A549 (cell line): ENCODE measurements at regions not wholly inside any gene's neighbourhood (a gene's known extent, or its start where the extent isn't known, plus 50 kb on each side); places are given as distances from the start of the nearest gene placed in this dataset.
"Not testable (repeated sequence)": the region's sequence is repeated elsewhere in the genome, so short reads cannot be mapped to it uniquely, and the experiment has no call there.

Experiments used
- ATAC-seq, 2 experiments: fragments of 200-7000 bp in 1 of 2; fragments of >200 bp in 1 of 2; cut with Nextera tagmentation in 1 of 2; cut with Tn5 transposase in 1 of 2; 3 replicates each; pipeline versions ENCODE4 v1.8.0 to v1.9.1; 2018 to 2020; ENCODE audit warnings: mild to moderate bottlenecking in 1 of 2, moderate library complexity in 1 of 2
- CTCF ChIA-PET: fragments of 300-600 bp; sonication (Branson Sonifier 250); formaldehyde crosslinking; extraction: SDS; loops from one replicate; lab custom pipeline; 2021; ENCODE audit warnings: antibody characterized with exemption, inconsistent platforms; lab: Yijun Ruan, JAX
- POLR2A ChIA-PET: fragments of 350-600 bp; formaldehyde crosslinking; extraction: SDS; loops from one replicate; lab custom pipeline; 2021; ENCODE audit warnings: antibody characterized with exemption, inconsistent platforms; lab: Yijun Ruan, JAX
- DNase-seq, 2 experiments: peaks; one replicate each; pipeline versions ENCODE4 v3.0.0 to v3.0.0-alpha.2; 2011 to 2016; ENCODE audit warnings: low read depth in 1 of 2, low spot score in 1 of 2
- FAIRE-seq: peaks from 2 replicates; lab custom pipeline; 2011; peaks lifted over from hg19 to GRCh38; lab: Jason Lieb, UNC
- H3K27ac ChIP-seq, 2 experiments: fragments of >200 bp; sonication (Bioruptor Twin); formaldehyde crosslinking; 3 replicates each; pipeline ENCODE4 v1.5.1; 2016 to 2017
- H3K4me1 ChIP-seq: fragments of >200 bp; sonication (Bioruptor Twin); formaldehyde crosslinking; 3 replicates; pipeline ENCODE4 v1.6.1; 2016
- H3K4me2 ChIP-seq: fragments of >200 bp; sonication (Bioruptor Twin); formaldehyde crosslinking; 3 replicates; pipeline ENCODE4 v1.6.1; 2016
- H3K4me3 ChIP-seq: fragments of >200 bp; sonication (Bioruptor Twin); formaldehyde crosslinking; 3 replicates; pipeline ENCODE4 v1.5.1; 2016
- H3K9me3 ChIP-seq: fragments of >200 bp; sonication (Bioruptor Twin); formaldehyde crosslinking; 3 replicates; pipeline ENCODE4 v1.6.1; 2016
- BHLHE40 ChIP-seq: IDR thresholded peaks from 2 replicates; pipeline ENCODE4 v1.6.1; 2012; ENCODE audit warnings: low read depth, low read length, inconsistent platforms
- CBX2 ChIP-seq: fragments of 200-600 bp; sonication (generic); IDR thresholded peaks from 2 replicates; pipeline ENCODE4 v1.6.1; 2016; ENCODE audit warnings: low read depth, mild to moderate bottlenecking, borderline replicate concordance
- CBX8 ChIP-seq: fragments of 200-600 bp; sonication (generic); IDR thresholded peaks from 2 replicates; pipeline ENCODE4 v1.6.1; 2016
- CEBPB ChIP-seq, 2 experiments: fragments of >200 bp in 1 of 2; sonication (Bioruptor Twin) in 1 of 2; formaldehyde crosslinking in 1 of 2; IDR thresholded peaks; 2 replicates each; pipeline ENCODE4 v1.6.1; 2012 to 2016
- CHD4 ChIP-seq: fragments of 200-600 bp; sonication (generic); IDR thresholded peaks from 2 replicates; pipeline ENCODE4 v1.6.1; 2016; ENCODE audit warnings: antibody characterized with exemption, mild to moderate bottlenecking, borderline replicate concordance
- EHF ChIP-seq: fragments of 250-450 bp; sonication (Bioruptor Pico); IDR thresholded peaks from 2 replicates; pipeline ENCODE4 v1.5.0; 2020; ENCODE audit warnings: mild to moderate bottlenecking
- FOSL2 ChIP-seq, 2 experiments: fragments of 450-650 bp in 1 of 2; fragments of >200 bp in 1 of 2; sonication (Bioruptor Twin) in 1 of 2; formaldehyde crosslinking; IDR thresholded peaks; 2 replicates each; pipeline versions ENCODE4 v1.5.0 to v1.6.1; 2016 to 2020; ENCODE audit warnings: mild to moderate bottlenecking in 1 of 2, moderate library complexity in 1 of 2
- FOXS1 ChIP-seq: fragments of 250-450 bp; sonication (Bioruptor Pico); IDR thresholded peaks from 2 replicates; pipeline ENCODE4 v1.5.0; 2020; ENCODE audit warnings: mild to moderate bottlenecking, moderate library complexity
- HEYL ChIP-seq: fragments of 250-450 bp; sonication (Bioruptor Pico); IDR thresholded peaks from 2 replicates; pipeline ENCODE4 v1.8.0; 2021; ENCODE audit warnings: mild to moderate bottlenecking, moderate library complexity
- HOXB5 ChIP-seq: fragments of 250-450 bp; sonication (Bioruptor Pico); IDR thresholded peaks from 2 replicates; pipeline ENCODE4 v1.5.0; 2020; ENCODE audit warnings: mild to moderate bottlenecking, moderate library complexity
- JUN ChIP-seq, 2 experiments: fragments of >200 bp; sonication (Bioruptor Twin); formaldehyde crosslinking; IDR thresholded peaks; 2 replicates in 1 of 2; 3 replicates in 1 of 2; pipeline ENCODE4 v1.6.1; 2016 to 2017
- RCOR1 ChIP-seq: fragments of 150-350 bp; IDR thresholded peaks from 2 replicates; pipeline ENCODE4 v1.6.1; 2014; ENCODE audit warnings: antibody characterized with exemption, low read length, low read depth
- TFCP2L1 ChIP-seq: fragments of 250-450 bp; sonication (Bioruptor Pico); IDR thresholded peaks from 2 replicates; pipeline ENCODE4 v1.5.0; 2021; ENCODE audit warnings: mild to moderate bottlenecking
- TP53 ChIP-seq: fragments of 250-450 bp; sonication (Bioruptor Pico); IDR thresholded peaks from 2 replicates; pipeline ENCODE4 v1.5.0; 2021; ENCODE audit warnings: mild to moderate bottlenecking, moderate library complexity
- ZC3H11A ChIP-seq: fragments of 450-650 bp; IDR thresholded peaks from 2 replicates; pipeline ENCODE4 v1.6.1; 2014; ENCODE audit warnings: antibody characterized with exemption, mild to moderate bottlenecking
- ZNF302 ChIP-seq: fragments of 250-450 bp; sonication (Bioruptor Pico); IDR thresholded peaks from 2 replicates; pipeline ENCODE4 v1.9.0; 2021; ENCODE audit warnings: inconsistent platforms, mild to moderate bottlenecking, moderate library complexity
- ZSCAN20 ChIP-seq: fragments of 250-450 bp; sonication (Bioruptor Pico); IDR thresholded peaks from 2 replicates; pipeline ENCODE4 v1.8.0; 2022; ENCODE audit warnings: mild to moderate bottlenecking, moderate library complexity
- WGBS: methylation state at CpG from one replicate; pipeline ENCODE4 v1.1.6; 2017; ENCODE audit errors: missing lambda C conversion rate; 5-methylcytosine and 5-hydroxymethylcytosine counted together
- TF ChIP-seq, protein P1 (sequence below): fragments of 150-350 bp; IDR thresholded peaks from 2 replicates; pipeline ENCODE4 v1.6.1; 2014; ENCODE audit warnings: low read depth, mild to moderate bottlenecking, low read length

DNA sequence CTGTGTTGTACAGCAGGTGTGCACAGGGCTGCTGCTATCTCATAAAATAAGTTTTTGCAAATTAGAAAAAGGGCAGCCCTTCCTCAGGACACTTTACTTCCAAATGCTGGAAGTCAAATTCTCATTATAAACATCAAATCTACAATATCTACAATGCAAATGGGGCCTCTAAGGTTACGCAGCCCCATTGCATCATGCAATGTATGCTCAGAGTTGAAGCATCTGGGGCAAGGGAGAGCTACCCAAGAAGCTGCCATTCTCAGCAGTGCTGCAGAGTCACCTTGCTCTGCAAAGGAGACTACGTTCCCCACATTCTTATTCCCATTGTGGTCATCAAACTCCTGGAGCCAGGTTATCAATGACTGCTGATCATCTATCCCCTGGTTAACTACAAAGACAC, 208.9 kb upstream of the POGK start:
- Histone ChIP-seq H3K9me3 (no peaks in the 10 kb centered on the region), H3K4me2 (no peak overlapping the region), H3K4me1 (no peaks in the 10 kb centered on the region), H3K27ac (no peak overlapping the region), H3K4me3 (no peak overlapping the region)
- POLR2A ChIA-PET: no interaction called here
- no peak for DNase-seq
- CTCF ChIA-PET: no interaction called here
- ATAC-seq: no peak
- TF ChIP-seq FOXS1 (no peak), HEYL (CRISPR knock-in tag) (no peak)
- WGBS: 0% methylated on average over 2 of the region's 2 CpGs
- FAIRE-seq: no peak

DNA sequence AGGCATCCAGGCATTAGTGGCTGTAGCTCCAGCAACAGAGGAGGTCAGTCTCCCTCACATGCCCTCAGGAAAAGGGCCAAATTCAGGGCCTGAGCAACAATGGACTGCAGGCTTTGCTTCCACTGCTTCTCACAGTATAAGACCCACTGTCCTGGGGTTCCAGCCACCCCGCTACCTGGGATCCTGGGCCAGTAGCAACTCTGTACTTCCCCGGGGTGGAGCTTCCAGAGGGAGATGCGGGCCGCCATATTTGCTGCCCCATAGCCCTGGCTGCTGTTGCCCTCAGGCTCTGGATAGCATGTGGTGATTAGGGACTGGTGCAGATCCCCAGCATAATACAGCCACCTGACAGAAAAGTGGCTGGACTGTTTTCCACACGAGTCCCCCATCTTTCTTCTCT, 201.1 kb upstream of the POGK start:
- ChIA-PET POLR2A (no interaction called here), CTCF (no interaction called here)
- H3K4me2 ChIP-seq: no peak overlapping the region
- no peak for ATAC-seq
- no peak overlapping the region for H3K27ac ChIP-seq
- no peaks in the 10 kb centered on the region for H3K4me1 ChIP-seq
- DNase-seq: no peak
- no peak for FAIRE-seq
- H3K9me3 ChIP-seq: no peaks in the 10 kb centered on the region
- TF ChIP-seq ZSCAN20 (CRISPR knock-in tag) (no peak), CEBPB (IDR thresholded peaks at IDR 0.05) (no peak), CHD4 (no peak), ZC3H11A (no peak), TP53 (CRISPR knock-in tag) (no peak), BHLHE40 (no peak), TFCP2L1 (CRISPR knock-in tag) (no peak), JUN (IDR thresholded peaks at IDR 0.05) (no peak), FOSL2 (IDR thresholded peaks at IDR 0.05) (no peak), FOSL2 (CRISPR knock-in tag; IDR thresholded peaks at IDR 0.05) (no peak), RCOR1 (no peak), CBX8 (no peak), HOXB5 (CRISPR knock-in tag) (no peak), CBX2 (no peak), EHF (CRISPR knock-in tag) (no peak), ZNF302 (CRISPR knock-in tag) (no peak), FOXS1 (no peak)
- TF ChIP-seq, protein P1, sequence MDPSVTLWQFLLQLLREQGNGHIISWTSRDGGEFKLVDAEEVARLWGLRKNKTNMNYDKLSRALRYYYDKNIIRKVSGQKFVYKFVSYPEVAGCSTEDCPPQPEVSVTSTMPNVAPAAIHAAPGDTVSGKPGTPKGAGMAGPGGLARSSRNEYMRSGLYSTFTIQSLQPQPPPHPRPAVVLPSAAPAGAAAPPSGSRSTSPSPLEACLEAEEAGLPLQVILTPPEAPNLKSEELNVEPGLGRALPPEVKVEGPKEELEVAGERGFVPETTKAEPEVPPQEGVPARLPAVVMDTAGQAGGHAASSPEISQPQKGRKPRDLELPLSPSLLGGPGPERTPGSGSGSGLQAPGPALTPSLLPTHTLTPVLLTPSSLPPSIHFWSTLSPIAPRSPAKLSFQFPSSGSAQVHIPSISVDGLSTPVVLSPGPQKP: no peak
- whole genome bisulfite sequencing: 0% methylated on average over 2 of the region's 5 CpGs
- no peak overlapping the region for H3K4me3 ChIP-seq

GRCh38 chr1:166657228-166657627, 182.0 kb upstream of the POGK start:
- H3K4me2 ChIP-seq, POLR2A ChIA-PET, H3K9me3 ChIP-seq, H3K27ac ChIP-seq, DNase-seq, H3K4me3 ChIP-seq, ATAC-seq, CTCF ChIA-PET, FAIRE-seq, H3K4me1 ChIP-seq: not testable (repeated sequence)
- WGBS: 1% methylated on average over 2 of the region's 2 CpGs

GRCh38 chr1:166666790-166667189, 172.5 kb upstream of the POGK start:
- DNase-seq, H3K9me3 ChIP-seq, H3K4me3 ChIP-seq, H3K27ac ChIP-seq, POLR2A ChIA-PET, ATAC-seq, CTCF ChIA-PET, FAIRE-seq, H3K4me2 ChIP-seq, H3K4me1 ChIP-seq: not testable (repeated sequence)
- WGBS: 0% methylated on average over 2 of the region's 3 CpGs

DNA sequence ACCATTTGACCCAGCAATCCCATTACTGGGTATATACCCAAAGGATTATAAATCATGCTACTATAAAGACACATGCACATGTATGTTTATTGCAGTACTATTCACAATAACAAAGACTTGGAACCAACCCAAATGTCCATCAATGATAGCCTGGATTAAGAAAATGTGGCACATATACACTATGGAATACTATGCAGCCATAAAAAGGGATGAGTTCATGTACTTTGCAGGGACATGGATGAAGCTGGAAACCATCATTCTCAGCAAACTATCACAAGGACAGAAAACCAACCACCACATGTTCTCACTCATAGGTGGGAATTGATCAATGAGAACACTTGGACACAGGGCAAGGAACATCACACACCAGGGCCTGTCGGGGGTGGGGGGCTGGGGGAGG, 171.7 kb upstream of the POGK start:
- ATAC-seq, POLR2A ChIA-PET, H3K4me1 ChIP-seq, H3K4me3 ChIP-seq, H3K4me2 ChIP-seq, H3K9me3 ChIP-seq, DNase-seq, FAIRE-seq, H3K27ac ChIP-seq, CTCF ChIA-PET: not testable (repeated sequence)
- WGBS: no CpG with 5 or more reads among the region's 1 CpG
